ENCODE measurements at regions not wholly inside any gene's neighbourhood (a gene's known extent, or its start where the extent isn't known, plus 50 kb on each side); places are given as distances from the start of the nearest gene placed in this dataset.

GRCh38 chr2:105646774-105647076 is 98.0 kb upstream of the NCK2 start:
- TF ChIP-seq BACH1 (IDR thresholded peaks at IDR 0.05; ENCODE audit: low read length): no peak
- TF ChIP-seq TCF12 (IDR thresholded peaks at IDR 0.05; ENCODE audit: low read depth, low read length): no peak
- no peak for TF ChIP-seq EP300 (IDR thresholded peaks at IDR 0.05; ENCODE audit: borderline replicate concordance in 1 of 2, low read depth in 2 of 2, low read length in 2 of 2)
- no peak for TF ChIP-seq CTCF (IDR thresholded peaks at IDR 0.05; ENCODE audit: control extremely low read depth in 1 of 3, insufficient read depth in 1 of 3, low read depth in 1 of 3, low read length in 3 of 3)
- TF ChIP-seq USF2 (IDR thresholded peaks at IDR 0.05; ENCODE audit: low read length): no peak
- TF ChIP-seq SRF (IDR thresholded peaks at IDR 0.05; ENCODE audit: low read depth, low read length): no peak
- TF ChIP-seq CBX5 (IDR thresholded peaks at IDR 0.05; ENCODE audit: low read depth, low read length): no peak
- TF ChIP-seq SIN3A (conservative IDR thresholded peaks at IDR 0.05 in 1 of 2, IDR thresholded peaks at IDR 0.05 in 1 of 2; ENCODE audit: low read depth in 1 of 2, low read length in 2 of 2): no peak
- TF ChIP-seq POLR2A (IDR thresholded peaks at IDR 0.05; ENCODE audit: control extremely low read depth in 1 of 2, low read depth in 2 of 2, low read length in 2 of 2): no peak
- TF ChIP-seq PHF8 (conservative IDR thresholded peaks at IDR 0.05; ENCODE audit: low read depth, low read length): no peak
- no peak for TF ChIP-seq EZH2 (IDR thresholded peaks at IDR 0.05; ENCODE audit: low read depth, low read length, severe bottlenecking)
- TF ChIP-seq EGR1 (IDR thresholded peaks at IDR 0.05; ENCODE audit: borderline replicate concordance, low read depth, low read length): no peak
- TF ChIP-seq RFX5 (IDR thresholded peaks at IDR 0.05; ENCODE audit: borderline replicate concordance, low read depth, low read length): no peak
- no peak for TF ChIP-seq CEBPB (IDR thresholded peaks at IDR 0.05; ENCODE audit: low read depth, low read length)
